Suprapubic skin (tissue), 4 donors: ENCODE measurements at regions not wholly inside any gene's neighbourhood (a gene's known extent, or its start where the extent isn't known, plus 50 kb on each side); places are given as distances from the start of the nearest gene placed in this dataset.
A peak's percentile ranks its signal among the peaks of the same experiment; 100 is the strongest.
"Not testable (repeated sequence)": the region's sequence is repeated elsewhere in the genome, so short reads cannot be mapped to it uniquely, and the experiment has no call there.

ENCODE experiments used
- DNase-seq, 2 donors: peaks; one replicate each; pipeline ENCODE4 v3.0.0-alpha.2; 2019; ENCODE audit warnings: low spot score in 2 of 2
- H3K27ac ChIP-seq: fragments of 200-600 bp; sonication (generic); one replicate; pipeline ENCODE4 v1.5.1; 2019
- H3K27me3 ChIP-seq: fragments of 200-600 bp; sonication (generic); one replicate; pipeline ENCODE4 v1.5.1; 2019
- H3K36me3 ChIP-seq: fragments of 200-600 bp; sonication (generic); one replicate; pipeline ENCODE4 v1.5.1; 2019
- H3K4me1 ChIP-seq: fragments of 200-600 bp; sonication (generic); one replicate; pipeline ENCODE4 v1.5.1; 2019
- H3K4me3 ChIP-seq: fragments of 200-600 bp; sonication (generic); one replicate; pipeline ENCODE4 v1.5.1; 2019; ENCODE audit warnings: mild to moderate bottlenecking
- H3K9me3 ChIP-seq: fragments of 200-600 bp; sonication (generic); one replicate; pipeline ENCODE4 v1.5.1; 2019
- WGBS: methylation state at CpG from one replicate; pipeline ENCODE4 v1.1.5; 2018; 5-methylcytosine and 5-hydroxymethylcytosine counted together

GRCh38 chr11:48803955-48804354, 179.7 kb downstream of the TRIM51G start:
- peak; percentile 8 to 55 for DNase-seq
- not testable (repeated sequence) for H3K36me3 ChIP-seq, H3K4me1 ChIP-seq, H3K27ac ChIP-seq, H3K4me3 ChIP-seq, H3K27me3 ChIP-seq, H3K9me3 ChIP-seq
- WGBS: 86% methylated on average over 7 of the region's 7 CpGs
